Endothelial cell (in vitro differentiated cells): ENCODE measurements at regions not wholly inside any gene's neighbourhood (a gene's known extent, or its start where the extent isn't known, plus 50 kb on each side); places are given as distances from the start of the nearest gene placed in this dataset.

ENCODE experiments used
- DNase-seq: peaks from one replicate; pipeline ENCODE4 v3.0.0; 2021; ENCODE audit warnings: low spot score
- H3K27ac Mint-ChIP-seq: one replicate; pipeline ENCODE4 v1.8.0; 2021; ENCODE audit warnings: mixed read lengths, inconsistent platforms; ENCODE audit not compliant: unreplicated experiment
- H3K27me3 Mint-ChIP-seq: one replicate; pipeline ENCODE4 v1.8.0; 2021; ENCODE audit warnings: mild to moderate bottlenecking, moderate library complexity, mixed read lengths, inconsistent platforms; ENCODE audit not compliant: unreplicated experiment
- H3K36me3 Mint-ChIP-seq: one replicate; pipeline ENCODE4 v1.8.0; 2021; ENCODE audit warnings: mild to moderate bottlenecking, low read depth, mixed read lengths, inconsistent platforms; ENCODE audit not compliant: unreplicated experiment
- H3K4me1 Mint-ChIP-seq: one replicate; pipeline ENCODE4 v1.8.0; 2021; ENCODE audit warnings: mild to moderate bottlenecking, mixed read lengths, inconsistent platforms; ENCODE audit not compliant: unreplicated experiment
- H3K4me3 Mint-ChIP-seq: one replicate; pipeline ENCODE4 v1.8.0; 2021; ENCODE audit warnings: mild to moderate bottlenecking, mixed read lengths, inconsistent platforms; ENCODE audit not compliant: unreplicated experiment
- H3K9me3 Mint-ChIP-seq: one replicate; pipeline ENCODE4 v1.8.0; 2021; ENCODE audit warnings: mixed read lengths, inconsistent platforms; ENCODE audit not compliant: unreplicated experiment
- CTCF ChIP-seq: fragments of 200-600 bp; sonication (generic); IDR thresholded peaks from one replicate; pipeline ENCODE4 v1.5.0; 2021; ENCODE audit warnings: antibody characterized with exemption; ENCODE audit not compliant: unreplicated experiment

DNA sequence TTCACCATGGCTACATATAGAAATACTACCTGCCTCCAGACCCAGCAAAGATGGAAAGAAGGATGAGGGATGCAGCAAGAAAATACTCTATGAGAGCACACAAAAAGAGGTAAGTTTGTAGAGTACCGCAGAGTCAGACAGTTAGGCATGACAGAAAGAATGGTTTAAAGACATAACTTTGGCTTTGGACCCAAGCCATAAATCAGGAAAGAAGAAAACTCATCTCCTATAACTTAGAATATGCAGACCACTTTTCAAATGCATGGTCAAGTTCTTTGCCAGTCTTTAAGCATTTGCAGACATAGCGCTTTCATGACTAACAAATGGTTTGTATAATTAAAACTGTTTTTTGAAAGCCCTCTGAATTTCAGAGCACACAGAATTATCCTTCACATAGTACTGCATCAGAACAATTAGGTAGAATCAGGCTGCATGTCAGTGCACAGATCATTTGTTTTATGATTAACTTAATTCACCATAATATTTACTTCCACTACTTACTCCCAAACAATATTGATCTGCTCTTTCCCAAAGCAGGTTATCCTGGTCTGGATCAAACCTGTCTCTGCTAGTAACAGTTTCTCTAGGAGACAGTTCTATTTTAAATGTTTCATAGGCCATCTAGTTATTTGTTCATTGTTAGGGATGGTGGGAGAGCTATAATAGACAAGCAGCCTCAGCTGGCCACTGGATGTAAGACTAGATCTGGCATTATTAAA is 280.7 kb upstream of the NR5A2 start:
- no peak for TF ChIP-seq CTCF
- Mint-ChIP-seq H3K36me3 (no peaks in the 10 kb centered on the region), H3K4me3 (no peak overlapping the region)

DNA sequence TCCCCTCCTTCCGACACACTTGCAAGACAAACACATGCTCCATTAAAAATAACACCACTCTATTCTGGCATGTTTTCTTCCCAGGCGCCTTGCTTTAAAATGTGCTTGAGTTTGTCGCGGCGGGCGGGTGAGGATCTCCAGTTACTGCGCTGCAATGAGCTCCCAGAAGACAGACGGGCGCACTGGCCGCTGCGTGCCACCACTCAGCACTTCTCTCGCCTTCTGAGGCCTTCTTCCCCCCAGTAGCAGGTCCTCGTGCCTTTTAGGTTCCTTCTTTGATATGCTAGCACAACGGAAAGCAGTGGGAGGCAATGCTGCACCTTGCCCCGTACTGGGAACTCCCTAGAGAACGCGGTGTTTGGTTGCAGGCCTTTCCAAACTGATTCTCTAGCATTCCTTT is 279.5 kb upstream of the NR5A2 start:
- no peaks in the 10 kb centered on the region for H3K27me3 Mint-ChIP-seq
- H3K9me3 Mint-ChIP-seq = no peaks in the 10 kb centered on the region
- H3K36me3 Mint-ChIP-seq = no peaks in the 10 kb centered on the region

More for the DNA sequence above, 280.7 kb upstream of the NR5A2 start:
- H3K27ac Mint-ChIP-seq = no peak overlapping the region
- no peaks in the 10 kb centered on the region for H3K9me3 Mint-ChIP-seq
- H3K4me1 Mint-ChIP-seq = peaks cover 4% of the 10 kb centered on the region
- no peak for DNase-seq
- no peaks in the 10 kb centered on the region for H3K27me3 Mint-ChIP-seq

DNA sequence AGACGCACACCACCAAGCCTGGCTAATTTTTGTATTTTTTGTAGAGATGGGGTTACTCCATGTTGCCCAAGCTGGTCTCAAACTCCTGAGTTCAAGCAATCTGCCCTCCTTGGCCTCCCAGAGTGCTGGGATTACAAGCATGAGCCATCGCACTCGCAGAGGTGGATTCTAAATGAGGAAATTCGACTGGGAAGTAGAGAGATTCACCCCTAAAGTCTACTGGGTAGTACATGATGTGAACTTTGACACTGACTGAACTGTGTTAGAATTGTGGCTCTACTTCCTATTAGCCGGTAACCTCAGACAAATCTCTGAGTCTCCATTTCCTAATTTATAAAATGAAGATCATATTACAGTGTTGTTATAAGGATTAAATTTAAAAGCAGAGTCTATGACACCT is 276.0 kb upstream of the NR5A2 start:
- Mint-ChIP-seq H3K27ac (no peak overlapping the region), H3K9me3 (peaks cover 4% of the 10 kb centered on the region), H3K4me3 (no peak overlapping the region), H3K27me3 (no peaks in the 10 kb centered on the region), H3K36me3 (no peaks in the 10 kb centered on the region), H3K4me1 (peaks cover 4% of the 10 kb centered on the region)
- no peak for TF ChIP-seq CTCF
- no peak for DNase-seq

More for the DNA sequence above, 279.5 kb upstream of the NR5A2 start:
- Mint-ChIP-seq H3K4me1 (peaks cover 4% of the 10 kb centered on the region), H3K27ac (no peak overlapping the region), H3K4me3 (no peak overlapping the region)
- TF ChIP-seq CTCF = no peak
- peak; percentile 4 for DNase-seq

GRCh38 chr1:199751962-199752687 is 275.4 kb upstream of the NR5A2 start:
- no peak for TF ChIP-seq CTCF
- Mint-ChIP-seq H3K9me3 (peaks cover 4% of the 10 kb centered on the region), H3K4me1 (peaks cover 4% of the 10 kb centered on the region), H3K27me3 (no peaks in the 10 kb centered on the region), H3K4me3 (no peak overlapping the region), H3K36me3 (no peaks in the 10 kb centered on the region), H3K27ac (no peak overlapping the region)
- no peak for DNase-seq

DNA sequence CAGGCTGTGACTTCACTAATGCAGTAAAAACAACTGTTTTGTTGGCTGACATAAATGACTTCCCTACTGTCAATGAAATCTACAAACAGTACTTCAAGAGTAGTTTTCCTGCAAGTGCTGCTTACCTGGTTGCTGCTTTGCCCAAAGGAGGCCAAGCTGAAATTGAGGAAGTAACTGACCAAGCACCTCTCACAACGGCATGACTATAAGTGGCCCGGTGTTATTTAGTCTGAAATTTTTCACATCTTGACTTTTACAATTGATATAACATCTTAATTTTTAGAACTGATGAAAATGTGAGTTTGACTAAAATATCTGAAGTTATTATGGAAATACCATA is 274.9 kb upstream of the NR5A2 start:
- Mint-ChIP-seq H3K4me1 (peaks cover 4% of the 10 kb centered on the region), H3K27me3 (no peaks in the 10 kb centered on the region), H3K9me3 (peaks cover 4% of the 10 kb centered on the region), H3K27ac (no peak overlapping the region), H3K36me3 (no peaks in the 10 kb centered on the region), H3K4me3 (no peak overlapping the region)
- no peak for TF ChIP-seq CTCF
- DNase-seq = no peak
